AG04449 (cell line): ENCODE measurements at regions not wholly inside any gene's neighbourhood (a gene's known extent, or its start where the extent isn't known, plus 50 kb on each side); places are given as distances from the start of the nearest gene placed in this dataset.

ENCODE experiments used
- CTCF ChIA-PET: fragments of 350-600 bp; formaldehyde crosslinking; extraction: SDS; loops from one replicate; lab custom pipeline; 2021; ENCODE audit warnings: antibody characterized with exemption; lab: Yijun Ruan, JAX
- POLR2A ChIA-PET: fragments of 400-600, 350-600 bp; formaldehyde crosslinking; extraction: SDS; loops from one replicate; lab custom pipeline; 2020; ENCODE audit warnings: antibody characterized with exemption, inconsistent platforms; lab: Yijun Ruan, JAX
- DNase-seq: peaks from one replicate; pipeline ENCODE4 v3.0.0-alpha.2; 2010; ENCODE audit warnings: low read depth, low spot score
- H3K4me3 ChIP-seq: 2 replicates; pipeline ENCODE4 v1.5.1; 2011; ENCODE audit warnings: low read depth, mild to moderate bottlenecking, control low read depth, low read length
- TF ChIP-seq, protein P1 (sequence below): IDR thresholded peaks from one replicate; pipeline ENCODE4 v1.5.1; 2011; ENCODE audit warnings: mild to moderate bottlenecking, moderate library complexity, low read length, control low read depth, inconsistent platforms; ENCODE audit not compliant: insufficient read depth; ENCODE audit errors: missing control alignments

GRCh38 chr20:60650087-60650486 is 602.0 kb upstream of the CDH4 start:
- H3K4me3 ChIP-seq: no peak overlapping the region
- TF ChIP-seq, protein P1, sequence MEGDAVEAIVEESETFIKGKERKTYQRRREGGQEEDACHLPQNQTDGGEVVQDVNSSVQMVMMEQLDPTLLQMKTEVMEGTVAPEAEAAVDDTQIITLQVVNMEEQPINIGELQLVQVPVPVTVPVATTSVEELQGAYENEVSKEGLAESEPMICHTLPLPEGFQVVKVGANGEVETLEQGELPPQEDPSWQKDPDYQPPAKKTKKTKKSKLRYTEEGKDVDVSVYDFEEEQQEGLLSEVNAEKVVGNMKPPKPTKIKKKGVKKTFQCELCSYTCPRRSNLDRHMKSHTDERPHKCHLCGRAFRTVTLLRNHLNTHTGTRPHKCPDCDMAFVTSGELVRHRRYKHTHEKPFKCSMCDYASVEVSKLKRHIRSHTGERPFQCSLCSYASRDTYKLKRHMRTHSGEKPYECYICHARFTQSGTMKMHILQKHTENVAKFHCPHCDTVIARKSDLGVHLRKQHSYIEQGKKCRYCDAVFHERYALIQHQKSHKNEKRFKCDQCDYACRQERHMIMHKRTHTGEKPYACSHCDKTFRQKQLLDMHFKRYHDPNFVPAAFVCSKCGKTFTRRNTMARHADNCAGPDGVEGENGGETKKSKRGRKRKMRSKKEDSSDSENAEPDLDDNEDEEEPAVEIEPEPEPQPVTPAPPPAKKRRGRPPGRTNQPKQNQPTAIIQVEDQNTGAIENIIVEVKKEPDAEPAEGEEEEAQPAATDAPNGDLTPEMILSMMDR: no peak
- ChIA-PET POLR2A (no interaction called here), CTCF (no interaction called here)
- no peak for DNase-seq

- no peak for DNase-seq
- no peak overlapping the region for H3K4me3 ChIP-seq
- TF ChIP-seq, protein P1: no peak
- CTCF ChIA-PET: no interaction called here
- POLR2A ChIA-PET: interaction anchor here (0.7 kb wide), 1 partner anchor 416 kb away, joined by 3 read pairs; no protein-coding TSS in a partner anchor
These were observed 600.0 kb upstream of the CDH4 start for GRCh38 chr20:60652046-60652445.

DNA sequence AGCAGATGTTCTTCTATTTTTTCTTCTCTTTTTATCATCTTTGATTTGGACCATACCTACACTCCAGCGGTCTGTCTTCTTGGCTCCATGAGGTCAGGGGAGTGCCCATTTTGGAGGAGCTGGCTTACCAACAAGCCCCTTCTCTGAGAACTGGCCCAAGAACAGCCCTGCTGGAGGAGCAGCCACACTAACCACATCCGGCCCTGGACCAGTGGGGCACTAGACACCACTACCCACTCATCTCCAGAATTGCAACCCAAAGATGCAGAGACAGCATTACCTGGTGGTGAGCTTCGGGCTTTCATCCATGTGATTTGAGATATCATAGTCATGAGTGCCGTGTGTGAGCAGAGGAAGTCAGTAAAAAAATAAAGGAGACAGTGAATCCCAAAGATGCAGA is 599.4 kb upstream of the CDH4 start:
- DNase-seq: no peak
- TF ChIP-seq, protein P1: no peak
- CTCF ChIA-PET: no interaction called here
- POLR2A ChIA-PET: interaction anchor here (0.7 kb wide), 1 partner anchor 417 kb away, joined by 3 read pairs; no protein-coding TSS in a partner anchor
- no peak overlapping the region for H3K4me3 ChIP-seq

DNA sequence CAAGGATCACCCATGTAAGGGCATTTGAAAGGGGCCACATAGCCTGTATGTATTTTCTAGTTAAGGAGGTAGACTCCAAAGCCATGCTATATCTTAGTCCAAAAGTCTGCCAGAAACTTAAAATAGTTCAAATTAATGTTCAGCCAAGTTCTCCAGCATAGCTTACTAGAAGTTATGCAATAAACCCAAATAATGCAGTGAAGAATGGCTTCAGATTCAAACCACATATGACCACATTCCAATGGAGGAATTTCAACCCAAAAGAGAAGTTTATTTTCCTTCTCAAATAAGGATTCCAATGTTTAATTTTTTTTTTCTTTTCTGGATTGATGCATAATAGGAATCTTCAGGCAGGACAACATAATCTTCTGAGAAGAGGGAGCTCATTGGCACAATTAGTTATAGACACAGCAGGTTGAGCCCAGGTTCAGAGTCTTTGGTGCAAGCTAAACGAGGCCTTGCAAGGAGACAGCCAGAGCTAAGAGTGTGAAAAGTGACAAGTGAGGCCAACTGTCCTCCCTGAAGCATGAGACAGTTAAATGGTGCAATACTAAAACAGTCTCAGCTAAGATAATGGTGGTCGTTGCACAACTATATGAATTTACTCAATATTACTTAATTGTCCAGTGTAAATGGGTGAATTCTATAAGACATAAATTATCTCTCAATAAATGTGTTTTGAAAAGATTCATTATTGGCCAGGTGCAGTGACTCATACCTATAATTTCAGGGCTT is 598.8 kb upstream of the CDH4 start:
- TF ChIP-seq, protein P1: no peak
- CTCF ChIA-PET: no interaction called here
- H3K4me3 ChIP-seq: no peak overlapping the region
- POLR2A ChIA-PET: no interaction called here
- DNase-seq: no peak

- H3K4me3 ChIP-seq: no peak overlapping the region
- ChIA-PET CTCF (no interaction called here), POLR2A (no interaction called here)
- TF ChIP-seq, protein P1: no peak
- no peak for DNase-seq
These were observed 593.4 kb upstream of the CDH4 start for GRCh38 chr20:60658681-60659080.

GRCh38 chr20:60659240-60659639 is 592.8 kb upstream of the CDH4 start:
- TF ChIP-seq, protein P1: no peak
- ChIA-PET CTCF (no interaction called here), POLR2A (no interaction called here)
- H3K4me3 ChIP-seq: no peak overlapping the region
- no peak for DNase-seq
